ENCODE measurements at regions not wholly inside any gene's neighbourhood (a gene's known extent, or its start where the extent isn't known, plus 50 kb on each side); places are given as distances from the start of the nearest gene placed in this dataset.

GRCh38 chr17:54339731-54340130 is 517.0 kb downstream of the KIF2B start:
- Histone ChIP-seq H3K9me2 (ENCODE audit: insufficient read depth, low read length) (no peaks in the 10 kb centered on the region), H3K4me2 (ENCODE audit: low read length) (no peak overlapping the region), H3K4me3 (ENCODE audit: low read length) (no peak overlapping the region), H3K27me3 (ENCODE audit: insufficient read depth, low read depth, low read length) (no peaks in the 10 kb centered on the region), H3K79me2 (replicated peaks; ENCODE audit: insufficient read depth, low read length) (no peaks in the 10 kb centered on the region), H4K20me1 (ENCODE audit: insufficient read depth) (no peaks in the 10 kb centered on the region), H3K9ac (ENCODE audit: low read length) (no peak overlapping the region), H2AFZ (ENCODE audit: low read depth, low read length) (no peak overlapping the region), H3K27ac (ENCODE audit: low read length) (no peak overlapping the region), H3K9me3 (ENCODE audit: low read length) (no peaks in the 10 kb centered on the region), H3F3A (ENCODE audit: insufficient read depth, low read length, poor library complexity, severe bottlenecking) (no peaks in the 10 kb centered on the region), H3K36me3 (ENCODE audit: insufficient read depth, low read length) (no peaks in the 10 kb centered on the region)
- no peak for TF ChIP-seq POLR2AphosphoS5 (IDR thresholded peaks at IDR 0.05)
- no peak for TF ChIP-seq MXI1 (conservative IDR thresholded peaks at IDR 0.05; ENCODE audit: poor library complexity, severe bottlenecking)

DNA sequence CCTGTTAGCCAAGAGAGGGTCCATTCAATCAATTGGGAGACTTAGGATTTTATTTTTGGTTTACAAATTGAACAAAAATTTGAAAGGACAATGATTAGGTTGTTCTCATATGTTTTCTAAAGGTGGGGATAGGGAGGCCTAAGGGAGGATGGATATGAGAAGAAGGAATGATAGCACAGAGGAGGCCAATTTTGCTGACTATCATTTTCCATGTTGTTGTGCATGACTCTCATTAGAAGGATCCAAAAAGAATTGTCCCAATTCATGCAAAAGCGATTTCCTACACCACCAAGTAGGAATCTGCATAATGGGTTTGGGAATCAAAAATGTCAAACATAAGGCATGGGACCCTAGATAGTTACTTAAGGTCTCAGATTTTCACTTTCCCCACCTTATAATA is 524.8 kb downstream of the KIF2B start:
- H3K9me2 ChIP-seq (ENCODE audit: insufficient read depth, low read length) = no peaks in the 10 kb centered on the region
- no peak overlapping the region for H3K4me3 ChIP-seq (ENCODE audit: low read length)
- H3K36me3 ChIP-seq (ENCODE audit: insufficient read depth, low read length) = no peaks in the 10 kb centered on the region
- TF ChIP-seq EZH2 (IDR thresholded peaks at IDR 0.05; ENCODE audit: borderline replicate concordance, insufficient read depth, low read length, poor library complexity, severe bottlenecking) (no peak), MXI1 (conservative IDR thresholded peaks at IDR 0.05; ENCODE audit: poor library complexity, severe bottlenecking) (no peak)
- no peak overlapping the region for H2AFZ ChIP-seq (ENCODE audit: low read depth, low read length)
- no peak overlapping the region for H3K27ac ChIP-seq (ENCODE audit: low read length)
- no peaks in the 10 kb centered on the region for H3K79me2 ChIP-seq (replicated peaks; ENCODE audit: insufficient read depth, low read length)
- no peak overlapping the region for H3K9ac ChIP-seq (ENCODE audit: low read length)
- no peak overlapping the region for H3K4me2 ChIP-seq (ENCODE audit: low read length)
- no peaks in the 10 kb centered on the region for H4K20me1 ChIP-seq (ENCODE audit: insufficient read depth)
- H3K27me3 ChIP-seq (ENCODE audit: insufficient read depth, low read depth, low read length) = no peaks in the 10 kb centered on the region
- H3F3A ChIP-seq (ENCODE audit: insufficient read depth, low read length, poor library complexity, severe bottlenecking) = no peaks in the 10 kb centered on the region
- H3K9me3 ChIP-seq (ENCODE audit: low read length) = no peaks in the 10 kb centered on the region

DNA sequence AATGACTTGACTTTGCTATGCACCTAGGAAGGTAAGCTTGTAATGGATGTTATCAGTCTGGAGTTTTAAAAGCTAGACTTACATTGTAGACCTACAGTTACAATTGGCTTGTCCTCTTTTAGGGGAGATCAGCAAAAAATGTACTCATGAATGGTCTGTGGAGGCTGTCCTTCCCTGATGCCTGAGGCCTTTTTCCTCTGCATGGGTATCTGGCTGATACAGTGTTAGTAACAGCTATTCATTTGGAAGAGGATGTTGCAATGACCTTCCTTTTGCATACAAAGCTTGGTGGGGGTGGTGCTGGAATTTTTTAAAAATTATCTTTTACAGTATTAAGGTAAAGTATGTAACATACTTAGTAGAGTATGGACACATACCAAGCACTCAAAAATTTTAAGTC is 525.5 kb downstream of the KIF2B start:
- H3K9ac ChIP-seq (ENCODE audit: low read length) = no peak overlapping the region
- no peak overlapping the region for H2AFZ ChIP-seq (ENCODE audit: low read depth, low read length)
- no peak overlapping the region for H3K4me2 ChIP-seq (ENCODE audit: low read length)
- H3K79me2 ChIP-seq (replicated peaks; ENCODE audit: insufficient read depth, low read length) = no peaks in the 10 kb centered on the region
- no peak overlapping the region for H3K27ac ChIP-seq (ENCODE audit: low read length)
- H3K36me3 ChIP-seq (ENCODE audit: insufficient read depth, low read length) = no peaks in the 10 kb centered on the region
- no peaks in the 10 kb centered on the region for H3K9me3 ChIP-seq (ENCODE audit: low read length)
- no peaks in the 10 kb centered on the region for H4K20me1 ChIP-seq (ENCODE audit: insufficient read depth)
- no peak overlapping the region for H3K4me3 ChIP-seq (ENCODE audit: low read length)
- TF ChIP-seq REST (IDR thresholded peaks at IDR 0.05; ENCODE audit: borderline replicate concordance) (no peak), MXI1 (conservative IDR thresholded peaks at IDR 0.05; ENCODE audit: poor library complexity, severe bottlenecking) (no peak), CTCF (IDR thresholded peaks at IDR 0.05; ENCODE audit: poor library complexity, severe bottlenecking) (no peak), RAD21 (conservative IDR thresholded peaks at IDR 0.05) (no peak), EP300 (conservative IDR thresholded peaks at IDR 0.05; ENCODE audit: poor library complexity, severe bottlenecking) (no peak), TAF1 (IDR thresholded peaks at IDR 0.05; ENCODE audit: low read depth) (no peak), EZH2 (IDR thresholded peaks at IDR 0.05; ENCODE audit: borderline replicate concordance, insufficient read depth, low read length, poor library complexity, severe bottlenecking) (no peak), SMC3 (conservative IDR thresholded peaks at IDR 0.05; ENCODE audit: poor library complexity) (no peak), POLR2AphosphoS5 (IDR thresholded peaks at IDR 0.05) (no peak)
- H3F3A ChIP-seq (ENCODE audit: insufficient read depth, low read length, poor library complexity, severe bottlenecking) = no peaks in the 10 kb centered on the region
- H3K27me3 ChIP-seq (ENCODE audit: insufficient read depth, low read depth, low read length) = no peaks in the 10 kb centered on the region
- no peaks in the 10 kb centered on the region for H3K9me2 ChIP-seq (ENCODE audit: insufficient read depth, low read length)
